Liver (tissue), 8 donors: ENCODE measurements at regions not wholly inside any gene's neighbourhood (a gene's known extent, or its start where the extent isn't known, plus 50 kb on each side); places are given as distances from the start of the nearest gene placed in this dataset.

ENCODE experiments used
- DNase-seq: peaks from one replicate; pipeline ENCODE4 v3.0.0-alpha.2; 2017; ENCODE audit warnings: low spot score
- H3K27ac ChIP-seq, 2 donors: one replicate each; pipeline ENCODE4 v1.7.0; 2013; ENCODE audit warnings: inconsistent platforms in 2 of 2, low read length in 2 of 2, control low read depth in 1 of 2, low read depth in 1 of 2, mild to moderate bottlenecking in 1 of 2
- H3K27me3 ChIP-seq, 4 donors: one replicate each; pipeline versions ENCODE4 v1.6.1 to v1.7.0; 2013; ENCODE audit warnings: low read length in 3 of 4, inconsistent platforms in 1 of 4, mild to moderate bottlenecking in 1 of 4, moderate library complexity in 1 of 4; ENCODE audit not compliant: control insufficient read depth in 4 of 4, insufficient read depth in 4 of 4
- H3K36me3 ChIP-seq, 4 donors: one replicate each; pipeline versions ENCODE4 v1.6.1 to v1.7.0; 2013; ENCODE audit warnings: low read length in 3 of 4, mild to moderate bottlenecking in 3 of 4, low read depth in 1 of 4, moderate library complexity in 1 of 4; ENCODE audit not compliant: control insufficient read depth in 4 of 4, insufficient read depth in 3 of 4
- H3K4me1 ChIP-seq, 4 donors: one replicate each; pipeline versions ENCODE4 v1.6.1 to v1.7.0; 2013; ENCODE audit warnings: low read length in 3 of 4, mild to moderate bottlenecking in 3 of 4, moderate library complexity in 1 of 4; ENCODE audit not compliant: control insufficient read depth in 4 of 4, insufficient read depth in 4 of 4
- H3K4me3 ChIP-seq, 3 donors: one replicate each; pipeline versions ENCODE4 v1.6.1 to v1.7.0; 2013; ENCODE audit warnings: low read length in 3 of 3, control low read depth in 1 of 3, low read depth in 1 of 3, mild to moderate bottlenecking in 1 of 3
- H3K9ac ChIP-seq, 2 donors: one replicate each; pipeline ENCODE4 v1.7.0; 2013; ENCODE audit warnings: low read length in 2 of 2, mild to moderate bottlenecking in 2 of 2, moderate library complexity in 2 of 2, control low read depth in 1 of 2, low read depth in 1 of 2
- H3K9me3 ChIP-seq, 4 donors: one replicate each; pipeline versions ENCODE4 v1.6.1 to v1.7.0; 2013; ENCODE audit warnings: low read length in 3 of 4; ENCODE audit not compliant: control insufficient read depth in 4 of 4
- EGR1 ChIP-seq, 2 donors: IDR thresholded peaks; 2 replicates each; pipeline ENCODE4 v1.6.1; 2016 to 2018; ENCODE audit warnings: antibody characterized with exemption in 2 of 2, low read depth in 2 of 2
- FOXA1 ChIP-seq: IDR thresholded peaks from 2 replicates; pipeline ENCODE4 v1.6.1; 2016; ENCODE audit warnings: antibody characterized with exemption
- FOXA2 ChIP-seq: IDR thresholded peaks from 2 replicates; pipeline ENCODE4 v1.6.1; 2016; ENCODE audit warnings: antibody characterized with exemption
- GABPA ChIP-seq, 2 donors: IDR thresholded peaks in 1 of 2; conservative IDR thresholded peaks in 1 of 2; 2 replicates each; pipeline ENCODE4 v1.6.1; 2016; ENCODE audit warnings: antibody characterized with exemption in 2 of 2, mild to moderate bottlenecking in 1 of 2, moderate library complexity in 1 of 2
- HNF4A ChIP-seq, 2 donors: conservative IDR thresholded peaks; 2 replicates each; pipeline ENCODE4 v1.6.1; 2016; ENCODE audit warnings: antibody characterized with exemption in 2 of 2, mild to moderate bottlenecking in 2 of 2
- HNF4G ChIP-seq: IDR thresholded peaks from 2 replicates; pipeline ENCODE4 v1.6.1; 2016; ENCODE audit warnings: antibody characterized with exemption
- JUND ChIP-seq, 2 donors: IDR thresholded peaks; 2 replicates each; pipeline ENCODE4 v1.6.1; 2016; ENCODE audit warnings: antibody characterized with exemption in 2 of 2
- NR2F2 ChIP-seq: IDR thresholded peaks from 2 replicates; pipeline ENCODE4 v1.6.1; 2016; ENCODE audit warnings: antibody characterized with exemption
- RAD21 ChIP-seq, 2 donors: IDR thresholded peaks; 2 replicates each; pipeline ENCODE4 v1.6.1; 2016; ENCODE audit warnings: antibody characterized with exemption in 2 of 2, mild to moderate bottlenecking in 2 of 2
- REST ChIP-seq: IDR thresholded peaks from 2 replicates; pipeline ENCODE4 v1.6.1; 2016; ENCODE audit warnings: antibody characterized with exemption, mild to moderate bottlenecking
- RXRA ChIP-seq, 2 donors: IDR thresholded peaks; 2 replicates each; pipeline ENCODE4 v1.6.1; 2017 to 2018; ENCODE audit warnings: antibody characterized with exemption in 2 of 2, mild to moderate bottlenecking in 1 of 2
- SP1 ChIP-seq: IDR thresholded peaks from 2 replicates; pipeline ENCODE4 v1.6.1; 2018; ENCODE audit warnings: antibody characterized with exemption, mild to moderate bottlenecking
- TAF1 ChIP-seq: conservative IDR thresholded peaks from 2 replicates; pipeline ENCODE4 v1.6.1; 2016; ENCODE audit warnings: antibody characterized with exemption, mild to moderate bottlenecking
- YY1 ChIP-seq: IDR thresholded peaks from 2 replicates; pipeline ENCODE4 v1.6.1; 2016; ENCODE audit warnings: antibody characterized with exemption, mild to moderate bottlenecking
- WGBS: extraction: QIAGEN DNeasy Blood & Tissue Kit; methylation state at CpG from one replicate; pipeline ENCODE4 v1.1.7; 2013; 5-methylcytosine and 5-hydroxymethylcytosine counted together
- TF ChIP-seq, protein P1 (sequence below): IDR thresholded peaks from 2 replicates; pipeline ENCODE4 v1.6.1; 2016; ENCODE audit warnings: antibody characterized with exemption
- TF ChIP-seq, protein P2 (sequence below): IDR thresholded peaks from 2 replicates; pipeline ENCODE4 v1.6.1; 2016; ENCODE audit warnings: antibody characterized with exemption
- TF ChIP-seq, protein P3 (sequence below): fragments of 150-350 bp; IDR thresholded peaks from 2 replicates; pipeline ENCODE4 v1.5.1; 2017; ENCODE audit warnings: improper control_type of control experiment, low read depth, low read length; ENCODE audit not compliant: missing input control
- TF ChIP-seq, protein P4 (sequence below): IDR thresholded peaks from 2 replicates; pipeline ENCODE4 v1.6.1; 2016; ENCODE audit warnings: antibody characterized with exemption
- donor health status: healthy.
- donor health status: healthy.
- donor health status: healthy.
- donor health status: healthy.
- donor health status: healthy.

- TF ChIP-seq, protein P1, sequence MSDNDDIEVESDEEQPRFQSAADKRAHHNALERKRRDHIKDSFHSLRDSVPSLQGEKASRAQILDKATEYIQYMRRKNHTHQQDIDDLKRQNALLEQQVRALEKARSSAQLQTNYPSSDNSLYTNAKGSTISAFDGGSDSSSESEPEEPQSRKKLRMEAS: no peak
- TF ChIP-seq RAD21 (IDR thresholded peaks at IDR 0.05) (no peak), NR2F2 (no peak), EGR1 (IDR thresholded peaks at IDR 0.05; ENCODE audit: low read depth in 2 of 2) (no peak), FOXA1 (no peak), REST (no peak), JUND (IDR thresholded peaks at IDR 0.05) (no peak), YY1 (no peak), FOXA2 (no peak), HNF4A (conservative IDR thresholded peaks at IDR 0.05) (no peak), TAF1 (no peak), RXRA (IDR thresholded peaks at IDR 0.05) (no peak), GABPA (IDR thresholded peaks at IDR 0.05 in 1 of 2, conservative IDR thresholded peaks at IDR 0.05 in 1 of 2) (no peak), HNF4G (no peak), SP1 (no peak)
- TF ChIP-seq, protein P2, sequence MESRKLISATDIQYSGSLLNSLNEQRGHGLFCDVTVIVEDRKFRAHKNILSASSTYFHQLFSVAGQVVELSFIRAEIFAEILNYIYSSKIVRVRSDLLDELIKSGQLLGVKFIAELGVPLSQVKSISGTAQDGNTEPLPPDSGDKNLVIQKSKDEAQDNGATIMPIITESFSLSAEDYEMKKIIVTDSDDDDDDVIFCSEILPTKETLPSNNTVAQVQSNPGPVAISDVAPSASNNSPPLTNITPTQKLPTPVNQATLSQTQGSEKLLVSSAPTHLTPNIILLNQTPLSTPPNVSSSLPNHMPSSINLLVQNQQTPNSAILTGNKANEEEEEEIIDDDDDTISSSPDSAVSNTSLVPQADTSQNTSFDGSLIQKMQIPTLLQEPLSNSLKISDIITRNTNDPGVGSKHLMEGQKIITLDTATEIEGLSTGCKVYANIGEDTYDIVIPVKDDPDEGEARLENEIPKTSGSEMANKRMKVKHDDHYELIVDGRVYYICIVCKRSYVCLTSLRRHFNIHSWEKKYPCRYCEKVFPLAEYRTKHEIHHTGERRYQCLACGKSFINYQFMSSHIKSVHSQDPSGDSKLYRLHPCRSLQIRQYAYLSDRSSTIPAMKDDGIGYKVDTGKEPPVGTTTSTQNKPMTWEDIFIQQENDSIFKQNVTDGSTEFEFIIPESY: no peak
- TF ChIP-seq, protein P3, sequence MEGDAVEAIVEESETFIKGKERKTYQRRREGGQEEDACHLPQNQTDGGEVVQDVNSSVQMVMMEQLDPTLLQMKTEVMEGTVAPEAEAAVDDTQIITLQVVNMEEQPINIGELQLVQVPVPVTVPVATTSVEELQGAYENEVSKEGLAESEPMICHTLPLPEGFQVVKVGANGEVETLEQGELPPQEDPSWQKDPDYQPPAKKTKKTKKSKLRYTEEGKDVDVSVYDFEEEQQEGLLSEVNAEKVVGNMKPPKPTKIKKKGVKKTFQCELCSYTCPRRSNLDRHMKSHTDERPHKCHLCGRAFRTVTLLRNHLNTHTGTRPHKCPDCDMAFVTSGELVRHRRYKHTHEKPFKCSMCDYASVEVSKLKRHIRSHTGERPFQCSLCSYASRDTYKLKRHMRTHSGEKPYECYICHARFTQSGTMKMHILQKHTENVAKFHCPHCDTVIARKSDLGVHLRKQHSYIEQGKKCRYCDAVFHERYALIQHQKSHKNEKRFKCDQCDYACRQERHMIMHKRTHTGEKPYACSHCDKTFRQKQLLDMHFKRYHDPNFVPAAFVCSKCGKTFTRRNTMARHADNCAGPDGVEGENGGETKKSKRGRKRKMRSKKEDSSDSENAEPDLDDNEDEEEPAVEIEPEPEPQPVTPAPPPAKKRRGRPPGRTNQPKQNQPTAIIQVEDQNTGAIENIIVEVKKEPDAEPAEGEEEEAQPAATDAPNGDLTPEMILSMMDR: no peak
- TF ChIP-seq, protein P4, sequence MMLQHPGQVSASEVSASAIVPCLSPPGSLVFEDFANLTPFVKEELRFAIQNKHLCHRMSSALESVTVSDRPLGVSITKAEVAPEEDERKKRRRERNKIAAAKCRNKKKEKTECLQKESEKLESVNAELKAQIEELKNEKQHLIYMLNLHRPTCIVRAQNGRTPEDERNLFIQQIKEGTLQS: no peak
- Histone ChIP-seq H3K27me3 (peaks cover 0 to 3% (median 0%) of the 10 kb centered on the region in 4 donors), H3K4me1 (no peaks in the 10 kb centered on the region), H3K9ac (no peak overlapping the region), H3K9me3 (no peaks in the 10 kb centered on the region), H3K4me3 (no peak overlapping the region), H3K27ac (no peak overlapping the region), H3K36me3 (no peaks in the 10 kb centered on the region)
- DNase-seq: no peak
- WGBS: 45% methylated on average over 5 of the region's 5 CpGs
These were observed 363.0 kb downstream of the SS18 start for GRCh38 chr18:25727281-25727985.
